ENCODE measurements at regions not wholly inside any gene's neighbourhood (a gene's known extent, or its start where the extent isn't known, plus 50 kb on each side); places are given as distances from the start of the nearest gene placed in this dataset.
"Not testable (repeated sequence)": the region's sequence is repeated elsewhere in the genome, so short reads cannot be mapped to it uniquely, and the experiment has no call there.

DNA sequence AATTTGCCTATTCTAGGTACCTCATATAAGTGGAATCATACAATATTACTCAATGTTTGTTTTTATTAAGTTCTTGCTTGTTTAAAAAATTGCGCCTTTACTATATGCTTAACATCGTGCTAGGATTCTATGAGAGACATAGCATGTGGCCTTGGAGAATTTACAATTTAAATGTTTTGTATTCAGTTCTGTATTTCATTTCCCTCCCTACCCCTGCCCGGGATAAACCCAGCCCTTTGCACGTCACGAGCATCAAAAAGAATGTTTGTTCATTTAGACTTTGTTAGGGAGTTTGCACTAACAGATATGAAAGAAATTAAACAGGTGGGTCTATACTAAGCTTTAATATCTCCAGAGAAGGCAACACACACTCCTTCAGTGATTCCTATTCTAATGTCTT is 75.7 kb downstream of the C18orf54 start:
- DNase-seq (ENCODE audit: low read depth), result no peak

DNA sequence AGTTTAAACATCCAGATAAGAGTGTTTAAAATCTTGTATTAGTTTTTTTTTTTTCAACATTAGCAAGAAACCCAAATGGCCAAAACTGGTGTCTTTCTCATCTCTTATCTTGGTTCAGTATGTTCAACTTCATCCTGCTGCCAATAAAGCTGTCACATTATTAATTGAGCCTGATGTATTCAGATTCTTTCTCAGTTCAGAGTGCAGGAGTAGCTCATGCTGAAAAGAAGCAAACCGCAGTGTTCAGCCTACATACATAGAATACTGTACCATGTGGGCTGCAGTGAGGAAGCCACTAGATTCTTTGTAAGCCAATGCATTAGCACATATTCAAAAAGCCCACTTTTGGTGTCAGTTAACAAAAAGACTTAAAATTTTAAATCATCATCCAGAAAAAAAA is 76.2 kb downstream of the C18orf54 start:
- DNase-seq (ENCODE audit: low read depth), result no peak

DNA sequence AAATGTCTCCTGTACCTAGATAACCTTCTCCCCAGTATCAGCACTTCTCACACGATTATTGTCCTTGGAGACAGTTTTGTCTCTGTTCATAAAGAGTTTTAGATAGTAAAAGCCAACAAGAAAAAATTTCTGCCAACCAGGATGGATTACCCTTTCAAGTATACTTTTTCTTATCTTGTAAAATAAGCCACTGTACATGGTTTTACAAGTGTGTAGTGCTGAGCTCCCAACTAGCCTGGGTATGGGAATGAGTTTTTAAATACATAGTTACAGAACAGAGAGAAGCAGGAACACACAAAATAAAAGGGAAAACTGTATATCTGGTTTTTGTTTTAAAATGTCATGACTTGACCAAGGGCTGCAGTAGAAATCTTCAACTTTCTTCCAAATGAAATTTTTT is 76.7 kb downstream of the C18orf54 start:
- DNase-seq (ENCODE audit: low read depth), result no peak

DNA sequence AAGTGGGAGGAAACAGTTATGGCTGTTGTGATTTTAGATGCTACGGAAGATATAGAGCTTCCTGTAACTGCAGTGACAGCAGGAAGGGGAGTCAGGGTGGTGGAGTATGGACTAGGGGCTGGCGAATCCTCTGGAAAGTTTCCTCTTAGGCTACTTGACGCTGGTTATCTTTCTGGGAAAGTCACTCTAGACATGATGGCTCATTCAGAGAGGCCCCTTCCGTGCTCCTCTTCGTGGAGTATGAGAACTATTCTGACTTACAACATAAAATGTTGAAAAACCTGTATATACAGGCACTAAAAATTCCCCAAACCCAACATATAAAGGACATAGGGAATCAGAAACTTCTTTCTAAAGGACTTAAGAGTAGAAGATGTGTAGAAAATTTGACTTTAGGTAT is 78.8 kb downstream of the C18orf54 start:
- DNase-seq (ENCODE audit: low read depth), result no peak

DNA sequence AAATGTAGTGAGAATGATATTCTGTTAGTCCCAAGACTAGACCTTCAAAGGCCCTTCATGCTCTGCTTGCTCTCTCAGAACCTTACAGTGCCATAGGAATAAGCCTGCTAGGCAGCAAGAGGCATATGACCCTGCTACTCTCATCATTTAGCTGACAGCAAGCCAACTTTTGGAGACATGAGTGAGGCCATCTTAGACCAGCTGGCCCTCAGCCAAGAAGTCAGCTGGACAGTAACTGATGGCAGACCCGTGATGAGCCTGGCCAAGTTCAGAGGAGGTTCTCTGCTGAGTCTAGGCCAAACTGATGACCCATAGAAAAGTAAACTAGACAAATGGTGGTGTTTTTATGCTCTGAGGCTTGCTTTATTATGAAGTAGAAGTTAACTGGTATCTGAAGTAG is 82.6 kb downstream of the C18orf54 start:
- DNase-seq (ENCODE audit: low read depth), result no peak

DNA sequence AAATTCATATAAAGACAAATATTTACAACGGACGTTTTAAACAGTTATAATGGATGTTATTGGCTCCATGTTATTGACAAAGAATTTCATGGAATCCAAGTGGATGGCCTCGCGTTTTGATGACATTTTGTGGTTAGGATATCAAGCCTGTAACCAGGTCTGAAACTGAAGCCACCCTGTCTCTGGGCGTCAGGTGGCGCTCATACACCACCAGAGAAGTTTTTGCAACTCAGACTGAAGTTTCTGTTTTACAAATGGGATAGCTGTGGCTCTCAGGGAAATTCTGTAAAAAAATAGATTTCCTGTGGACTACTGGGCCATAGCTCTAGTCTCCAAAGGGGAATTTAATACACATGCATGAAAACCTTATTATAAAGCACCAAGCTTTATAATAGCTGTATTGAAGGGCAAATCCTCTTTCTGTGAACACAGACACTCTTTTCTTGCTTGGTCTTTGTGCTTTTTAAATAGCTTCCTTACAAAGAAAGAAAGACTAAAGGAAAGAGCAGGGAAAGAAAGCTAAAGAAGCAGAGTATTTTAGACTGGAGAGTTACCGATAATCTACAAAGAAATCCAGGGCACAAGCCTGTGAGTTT is 86.7 kb downstream of the C18orf54 start:
- peak; percentile 47 for DNase-seq (ENCODE audit: low read depth)

DNA sequence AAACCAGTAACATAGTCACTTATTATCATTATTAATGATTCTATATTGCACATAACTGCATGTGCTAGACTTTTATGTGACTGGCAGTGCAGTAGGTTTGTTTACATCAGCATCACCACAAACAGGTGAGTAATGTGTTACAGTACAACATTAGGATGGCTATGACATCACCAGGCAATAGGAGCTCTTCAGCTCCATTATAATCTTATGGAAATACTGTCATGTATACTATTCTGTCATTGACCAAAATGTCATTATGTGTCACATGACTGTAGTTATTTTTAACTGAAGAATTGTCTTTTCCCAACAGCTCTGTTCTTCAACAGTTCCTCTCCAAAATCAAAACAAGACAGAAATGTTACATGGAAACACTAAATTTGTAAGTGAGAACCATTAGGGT is 96.3 kb downstream of the C18orf54 start:
- no peak for DNase-seq (ENCODE audit: low read depth)

DNA sequence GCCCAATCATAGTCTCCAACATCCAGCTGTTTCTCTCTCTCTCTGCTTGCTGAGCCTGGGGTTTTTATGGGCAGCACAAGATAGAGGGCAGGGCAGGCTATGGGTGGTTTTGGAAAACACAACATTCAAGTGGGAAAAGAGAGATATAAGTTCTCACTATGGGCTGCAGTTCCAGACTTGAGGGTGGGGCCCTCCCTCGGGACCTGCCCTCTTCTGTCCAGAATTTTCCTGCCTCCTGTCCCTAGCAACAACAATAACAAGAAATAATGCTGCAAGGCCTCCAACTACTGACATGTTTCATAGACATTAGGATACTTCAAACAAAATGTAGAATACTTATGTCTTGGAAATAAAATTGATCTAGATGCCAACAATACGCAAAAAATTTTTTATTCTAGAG is 107.8 kb downstream of the C18orf54 start:
- no peak for DNase-seq (ENCODE audit: low read depth)

DNA sequence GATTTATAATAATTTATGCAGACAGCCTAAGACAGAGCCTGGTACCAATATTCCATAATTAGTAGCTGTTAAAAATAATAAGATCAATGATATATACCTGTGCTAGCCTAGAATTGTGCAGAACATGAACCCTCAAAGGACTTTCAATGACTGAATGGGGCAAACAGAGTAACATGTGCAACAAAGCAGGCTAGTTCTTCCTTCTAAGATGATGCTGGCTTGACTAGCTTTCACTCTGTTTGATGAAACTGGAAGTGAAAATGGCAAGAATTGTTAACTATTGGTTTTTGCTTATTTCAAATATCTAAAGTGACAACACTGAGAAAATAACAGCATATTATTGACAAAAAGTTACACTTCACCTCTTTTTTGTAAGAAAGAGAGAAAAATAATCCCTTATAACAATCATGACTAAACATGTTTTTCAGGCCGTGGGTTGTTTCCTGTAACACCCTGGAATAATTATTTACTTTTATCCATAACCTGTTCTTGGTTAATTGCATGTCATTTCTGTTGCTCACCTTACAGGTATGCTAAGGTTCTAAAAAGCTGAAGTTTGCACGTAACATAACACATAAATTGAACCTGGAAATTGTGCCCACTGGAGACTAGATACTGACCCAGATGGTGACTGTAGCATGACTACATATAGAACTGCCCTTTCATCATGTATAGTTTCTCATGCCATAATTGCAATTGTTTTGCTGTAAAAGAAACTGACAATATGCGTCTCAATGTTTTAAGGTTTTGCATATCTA is 108.7 kb downstream of the C18orf54 start:
- DNase-seq (ENCODE audit: low read depth), result no peak

DNA sequence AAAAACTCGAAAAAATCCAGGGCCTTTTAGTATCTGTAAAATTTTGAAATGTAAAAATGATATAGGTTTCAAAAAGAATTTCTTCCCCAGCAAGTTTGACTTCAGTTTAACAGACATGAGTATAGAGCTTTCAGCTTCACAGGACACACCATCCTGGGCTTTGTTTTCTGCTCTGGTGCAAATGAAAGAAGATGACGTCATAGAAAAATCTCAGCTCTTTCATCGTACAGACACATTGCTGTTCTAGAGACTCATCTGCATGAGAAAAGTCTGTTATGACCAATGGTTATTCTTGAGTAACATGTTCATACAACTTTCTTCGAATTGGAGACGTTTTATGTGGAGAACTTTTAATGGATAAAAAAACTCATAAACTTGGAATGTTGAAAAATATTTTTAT is 111.7 kb upstream of the DYNAP start:
- DNase-seq (ENCODE audit: low read depth), result no peak

DNA sequence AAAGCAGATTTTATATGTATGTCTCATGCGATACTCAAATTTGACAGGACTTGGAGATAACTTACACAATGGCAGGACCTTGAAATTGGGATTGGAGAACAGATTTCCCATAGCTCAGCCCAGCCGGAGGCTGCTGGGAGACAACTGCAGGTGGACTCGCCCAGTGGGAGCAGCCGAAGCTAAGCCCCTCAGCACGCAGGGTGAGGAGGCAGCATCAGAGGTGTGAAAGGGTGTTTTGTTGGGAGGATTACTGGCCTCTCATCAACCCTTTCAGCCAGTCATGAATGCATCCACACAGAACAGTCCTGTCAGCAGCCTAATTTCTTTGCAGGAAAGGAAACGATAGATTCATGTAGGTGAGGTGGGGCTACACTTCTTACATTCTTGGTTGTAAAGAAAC is 110.4 kb upstream of the DYNAP start:
- no peak for DNase-seq (ENCODE audit: low read depth)

DNA sequence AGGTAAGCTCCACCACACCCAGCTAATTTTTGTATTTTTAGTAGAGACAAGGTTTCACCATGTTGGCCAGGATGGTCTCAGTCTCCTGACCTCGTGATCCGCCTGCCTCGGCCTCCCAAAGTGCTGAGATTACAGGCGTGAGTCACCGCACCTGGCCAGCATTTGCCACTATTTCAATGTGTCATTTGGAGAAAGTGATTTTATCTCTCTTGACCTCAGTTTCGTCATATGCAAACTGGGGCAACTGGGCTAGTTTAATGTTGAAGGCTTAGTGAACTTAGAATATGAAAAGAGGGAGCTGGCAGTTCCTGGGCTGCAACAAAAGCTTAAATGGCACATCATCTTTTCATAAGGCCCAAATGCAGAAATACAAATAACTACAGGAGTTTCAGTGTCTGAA is 88.6 kb upstream of the DYNAP start:
- not testable (repeated sequence) for DNase-seq (ENCODE audit: low read depth)

DNA sequence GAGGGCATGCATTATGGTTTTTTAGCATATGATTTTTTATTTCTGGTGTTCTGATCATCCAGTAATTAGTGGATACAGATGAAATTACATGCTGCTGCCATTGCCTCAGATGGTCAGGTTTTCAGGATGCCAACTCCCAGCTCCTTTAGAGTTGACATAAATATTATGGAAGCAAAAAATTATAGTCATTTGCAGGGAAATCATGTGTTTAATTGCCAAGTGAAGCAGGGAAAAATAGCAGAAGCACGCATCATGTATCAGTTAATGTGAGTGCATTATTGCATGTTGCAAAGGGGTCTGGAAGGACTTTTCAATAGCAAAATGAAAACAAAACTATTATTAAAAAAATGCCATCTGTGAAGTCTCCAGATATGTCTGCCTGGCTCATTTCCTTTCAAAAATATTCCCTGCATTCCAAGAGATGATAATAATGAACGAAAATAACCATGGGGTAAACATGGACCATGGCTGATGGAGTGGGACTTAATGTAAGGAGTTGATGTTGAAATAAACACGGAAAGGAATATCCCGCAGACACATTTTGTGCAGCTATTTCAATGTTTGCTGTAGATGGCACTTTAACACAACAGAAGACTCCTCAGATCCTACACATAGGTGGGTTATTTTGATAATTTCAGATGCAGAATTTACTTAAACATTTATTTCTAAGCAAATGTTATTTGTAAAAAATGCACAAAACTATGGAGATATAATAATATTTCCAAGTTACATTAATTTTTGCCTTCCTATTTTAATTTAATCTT is 87.7 kb upstream of the DYNAP start:
- no peak for DNase-seq (ENCODE audit: low read depth)

DNA sequence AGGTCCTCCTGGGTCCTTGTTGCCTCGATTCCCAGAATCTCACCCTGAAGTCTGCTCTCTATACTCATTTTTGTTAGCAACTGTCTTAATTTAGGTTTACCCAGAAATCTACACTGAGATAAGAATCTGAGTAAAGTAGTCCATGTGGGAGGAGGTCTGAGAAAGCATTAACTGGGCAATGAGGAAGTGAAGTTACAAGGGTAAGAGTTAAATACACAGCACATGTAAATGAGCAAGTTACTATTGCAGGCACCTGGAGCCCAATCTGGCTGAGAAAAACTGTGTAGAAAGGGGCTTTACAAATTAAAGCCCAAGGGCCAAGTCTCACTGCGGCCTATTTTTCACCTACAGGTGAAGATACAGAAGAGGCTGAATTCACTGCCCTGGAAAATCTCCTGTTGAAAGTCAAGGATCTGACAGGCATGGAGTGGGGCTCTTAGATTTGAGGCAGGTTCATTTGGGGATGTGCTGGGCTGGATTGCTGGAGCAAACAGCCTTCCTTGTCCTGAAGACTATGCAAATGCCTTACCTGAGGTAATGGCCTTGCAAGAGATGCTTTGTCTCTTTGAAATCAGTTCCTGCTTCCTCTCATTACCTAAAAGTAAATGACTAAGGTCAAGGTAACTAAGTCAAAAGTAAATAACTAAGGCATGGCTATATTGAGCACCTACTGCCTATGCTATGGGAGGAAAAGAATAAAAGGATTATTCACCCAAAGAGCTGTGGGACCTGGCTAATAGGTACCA is 84.4 kb upstream of the DYNAP start:
- DNase-seq (ENCODE audit: low read depth), result no peak

DNA sequence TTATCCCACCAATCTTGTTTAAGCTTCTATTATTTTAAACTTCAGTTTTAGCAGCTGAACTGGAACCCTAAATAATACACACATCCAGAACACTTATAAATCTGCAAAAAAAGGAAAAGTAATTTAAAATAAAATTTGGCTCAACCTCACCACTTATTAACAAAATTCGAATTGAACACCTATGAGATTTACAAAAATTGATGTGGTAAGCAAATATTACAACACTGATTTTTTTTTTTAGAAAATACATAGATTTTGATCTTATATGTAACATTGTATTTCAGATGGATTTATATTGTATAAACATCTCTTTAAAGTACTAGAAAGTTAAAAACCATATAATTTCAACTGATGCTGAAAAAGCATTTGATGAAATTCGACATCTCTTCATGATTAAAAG is 81.3 kb upstream of the DYNAP start:
- DNase-seq (ENCODE audit: low read depth), result no peak

DNA sequence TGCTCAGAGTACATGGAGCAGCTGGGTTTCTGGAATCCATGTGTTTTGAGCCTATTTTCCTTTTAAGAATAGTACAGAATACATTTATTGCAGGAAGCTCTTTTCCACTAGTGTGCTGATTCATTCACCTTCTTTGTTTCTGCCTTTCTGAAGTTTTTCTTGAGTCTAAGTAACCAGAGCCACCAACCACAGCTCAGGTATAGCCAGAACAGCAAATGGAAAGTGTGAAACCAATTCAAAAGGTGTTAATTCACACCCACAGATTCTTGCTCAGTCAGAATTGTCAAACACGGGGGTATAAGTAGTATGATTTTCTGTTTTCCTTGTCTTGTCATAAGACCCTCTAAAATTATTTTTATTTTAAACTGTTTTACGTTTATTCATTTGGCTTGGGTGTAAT is 75.9 kb upstream of the DYNAP start:
- DNase-seq (ENCODE audit: low read depth), result no peak

DNA sequence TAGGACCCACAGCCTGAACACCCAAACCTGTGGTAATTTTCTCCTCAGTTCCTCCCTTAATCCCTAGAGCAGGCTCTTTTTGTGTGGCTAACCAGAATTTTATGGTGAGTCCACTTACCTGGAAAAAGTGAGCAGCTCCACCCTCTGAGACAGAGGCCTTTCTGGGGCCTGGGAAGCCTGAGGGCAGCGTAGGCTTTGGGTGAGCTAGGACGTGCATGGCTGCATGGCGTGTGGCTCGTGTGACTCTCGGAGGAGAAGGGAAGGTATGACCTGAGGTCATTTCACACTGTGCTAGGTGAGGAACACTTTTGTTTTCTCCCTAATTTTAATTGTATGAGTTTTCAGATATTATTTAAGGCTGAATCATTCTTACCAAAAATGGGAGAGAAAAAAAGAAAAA is 73.5 kb upstream of the DYNAP start:
- DNase-seq (ENCODE audit: low read depth), result no peak

DNA sequence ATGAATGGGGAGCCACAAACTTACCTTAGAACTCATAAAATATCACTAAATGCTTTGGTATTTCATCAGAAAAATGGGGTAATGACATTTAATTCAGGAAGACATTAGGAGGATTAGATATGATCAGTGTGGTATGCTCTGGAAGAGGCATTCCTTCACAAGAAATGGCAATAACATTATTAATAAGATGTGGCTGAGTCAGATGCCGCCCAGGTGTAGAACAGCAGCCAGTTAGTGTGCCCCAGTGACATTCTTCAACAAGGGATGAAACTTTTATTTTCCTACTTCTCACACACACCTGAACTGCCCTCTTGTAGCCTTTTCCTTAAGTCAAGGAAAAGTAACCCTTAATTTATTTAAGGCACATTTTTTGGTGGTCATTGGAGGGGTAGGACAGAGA is 69.2 kb upstream of the DYNAP start:
- no peak for DNase-seq (ENCODE audit: low read depth)

DNA sequence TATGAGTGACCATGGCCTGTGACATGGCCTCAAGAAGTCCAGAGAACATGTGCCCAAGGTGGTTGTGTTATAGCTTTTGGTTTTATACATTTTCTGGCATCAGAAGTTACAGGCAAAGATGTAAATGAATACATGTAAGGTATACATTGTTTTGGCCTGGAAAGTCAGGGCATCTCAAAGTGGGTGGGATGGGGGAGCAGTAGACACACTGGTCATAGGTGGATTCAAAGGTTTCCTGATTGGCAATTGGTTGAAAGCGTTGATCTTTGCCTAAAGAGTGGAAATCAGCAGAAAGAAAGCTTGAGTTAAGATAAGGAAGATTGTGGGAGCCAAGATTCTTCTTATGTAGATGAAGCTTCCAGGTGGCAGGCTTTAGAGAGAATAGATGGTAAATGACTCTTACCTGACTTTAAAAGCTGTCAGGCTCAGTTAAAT is 62.1 kb upstream of the DYNAP start:
- no peak for DNase-seq (ENCODE audit: low read depth)

DNA sequence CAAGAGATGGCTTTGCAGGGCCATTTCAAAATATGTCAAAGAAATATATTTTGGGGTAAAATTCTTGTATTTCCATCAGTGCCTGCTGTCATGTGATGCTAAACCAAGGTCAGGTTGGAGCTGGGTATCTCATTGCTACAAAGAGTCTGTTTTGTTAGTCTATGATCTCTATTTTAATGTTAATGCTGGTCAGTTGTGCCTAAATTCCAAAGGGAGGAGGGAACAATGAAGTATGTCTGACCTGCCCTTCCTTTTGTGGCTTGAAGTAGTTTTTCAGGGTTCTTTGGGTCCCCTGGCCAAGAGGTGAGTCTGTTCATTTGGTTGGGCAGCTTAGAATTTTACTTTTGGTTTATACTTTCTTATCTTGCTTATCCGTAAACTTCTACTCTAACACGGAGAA is 61.6 kb upstream of the DYNAP start:
- DNase-seq (ENCODE audit: low read depth), result no peak

DNA sequence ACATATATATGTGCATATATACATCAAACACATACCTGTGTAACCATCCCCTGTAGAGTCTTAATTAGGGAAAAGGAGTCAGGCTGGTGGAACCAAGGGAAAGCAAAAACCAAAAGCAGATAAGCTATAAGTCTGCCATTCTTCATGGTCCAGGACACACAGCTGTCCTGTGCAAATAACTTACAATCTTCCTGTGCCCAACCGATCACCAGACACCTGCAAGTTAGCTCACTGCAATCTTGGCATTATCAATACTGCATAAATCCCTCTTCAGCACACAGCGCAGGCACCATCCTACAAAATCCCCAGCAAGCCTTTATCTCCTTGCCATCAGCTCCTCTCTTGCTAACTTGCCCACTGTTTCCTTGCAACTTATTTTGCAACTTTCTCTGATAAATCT is 60.8 kb upstream of the DYNAP start:
- no peak for DNase-seq (ENCODE audit: low read depth)

DNA sequence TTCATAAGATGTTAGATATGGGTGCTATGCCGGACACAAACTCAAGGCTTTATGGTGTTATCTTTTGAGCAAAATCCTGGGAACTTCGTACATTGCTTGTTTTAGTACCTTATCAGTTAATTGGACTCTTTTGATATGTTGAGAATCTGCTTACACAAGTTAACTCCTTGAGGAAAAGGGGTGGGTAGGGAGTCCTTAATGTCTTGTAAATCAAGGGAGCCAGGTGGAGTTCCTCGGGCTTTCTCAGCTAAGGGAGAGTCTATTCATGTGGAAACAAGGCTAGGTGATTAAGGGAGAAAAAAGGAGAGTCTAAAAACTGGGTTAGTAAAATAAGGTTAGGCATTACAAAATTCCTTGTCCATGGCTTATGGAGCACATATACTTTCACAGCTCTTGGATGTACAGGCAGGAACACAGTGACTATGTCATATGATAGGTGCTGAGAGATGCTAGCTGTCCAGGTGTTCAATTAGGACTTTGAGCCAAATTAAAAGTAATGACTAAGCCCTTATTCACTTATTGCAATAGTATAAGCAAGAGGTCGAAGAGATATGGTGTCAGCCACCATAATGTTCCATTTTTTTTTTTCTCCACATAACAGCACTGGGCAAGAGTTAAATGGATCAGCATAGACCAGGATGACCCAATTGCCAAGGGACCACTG is 59.5 kb upstream of the DYNAP start:
- DNase-seq (ENCODE audit: low read depth), result no peak
